AG09319 (cell line): ENCODE measurements at regions not wholly inside any gene's neighbourhood (a gene's known extent, or its start where the extent isn't known, plus 50 kb on each side); places are given as distances from the start of the nearest gene placed in this dataset.

Experiments
- DNase-seq: peaks from one replicate; pipeline ENCODE4 v3.0.0-alpha.2; 2010; ENCODE audit warnings: low read depth; ENCODE audit errors: extremely low read depth
- CTCF ChIP-seq: IDR thresholded peaks from 2 replicates; pipeline ENCODE4 v1.5.1; 2011; ENCODE audit warnings: low read depth, mild to moderate bottlenecking, inconsistent platforms, low read length, moderate library complexity

DNA sequence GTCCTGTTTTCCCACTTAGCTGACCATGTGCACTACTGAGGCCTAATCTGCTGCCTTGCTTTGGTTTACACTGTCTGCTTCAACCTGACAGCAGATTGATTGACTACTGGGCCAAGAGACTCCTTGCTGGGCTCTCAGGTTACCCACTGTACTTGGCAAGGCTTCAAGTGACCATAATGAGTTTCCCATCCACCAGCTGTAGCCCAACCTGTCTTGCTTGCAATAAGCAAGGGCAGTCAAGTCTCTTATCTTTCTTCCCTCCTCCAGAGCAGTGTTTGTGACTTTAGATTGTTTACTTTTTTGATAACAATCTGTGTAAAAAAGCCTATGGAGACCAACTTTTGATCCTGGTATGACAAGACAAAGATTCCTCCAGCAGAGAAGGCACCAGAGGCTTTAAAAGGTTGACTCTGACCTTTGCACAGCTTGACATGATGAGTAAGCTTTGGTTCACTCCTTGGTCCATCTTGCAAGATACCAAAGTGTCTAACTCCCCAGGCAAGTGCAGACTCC, 912.3 kb upstream of the SEMA6A start:
- no peak for DNase-seq

DNA sequence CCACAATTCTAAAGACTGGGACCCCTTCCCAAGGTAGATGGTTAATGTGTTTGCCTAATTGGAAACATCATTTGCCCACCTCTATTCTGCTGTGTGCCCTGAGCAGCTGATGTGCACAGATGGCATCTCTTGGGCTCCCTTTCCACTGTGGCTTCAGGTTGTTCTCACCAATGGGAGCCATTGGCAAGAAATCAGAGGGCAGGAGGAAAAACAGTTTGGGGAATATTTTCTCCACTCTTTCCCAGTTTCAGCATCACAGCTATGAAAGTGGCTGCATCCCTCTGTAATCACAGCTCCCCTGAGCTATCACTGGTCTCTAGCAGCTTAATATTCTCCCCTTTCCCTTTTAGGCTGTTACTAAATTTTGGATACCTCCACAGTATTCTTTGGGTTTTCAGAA, 911.6 kb upstream of the SEMA6A start:
- DNase-seq, result no peak
- TF ChIP-seq CTCF, result no peak

More for the DNA sequence above, 912.3 kb upstream of the SEMA6A start:
- no peak for TF ChIP-seq CTCF

- DNase-seq, result no peak
- TF ChIP-seq CTCF, result no peak
Observed at GRCh38 chr5:117475919-117476318, 901.3 kb upstream of the SEMA6A start.

- TF ChIP-seq CTCF, result no peak
- DNase-seq, result no peak
Observed at GRCh38 chr5:117473165-117473564, 898.5 kb upstream of the SEMA6A start.

GRCh38 chr5:117463881-117464570, 889.4 kb upstream of the SEMA6A start:
- DNase-seq, result no peak
- TF ChIP-seq CTCF, result no peak

- DNase-seq, result no peak
- no peak for TF ChIP-seq CTCF
Observed at GRCh38 chr5:117461966-117462365, 887.3 kb upstream of the SEMA6A start.

- TF ChIP-seq CTCF, result no peak
- DNase-seq, result no peak
Observed at GRCh38 chr5:117461403-117461802, 886.8 kb upstream of the SEMA6A start.
